HPDE6-E6E7 (cell line): ENCODE measurements at regions not wholly inside any gene's neighbourhood (a gene's known extent, or its start where the extent isn't known, plus 50 kb on each side); places are given as distances from the start of the nearest gene placed in this dataset.

Source experiments
- DNase-seq: peaks from one replicate; pipeline ENCODE4 v3.0.0; 2011; ENCODE audit warnings: missing footprints; ENCODE audit errors: extremely low spot score

GRCh38 chr13:33745370-33746324 is 72.3 kb upstream of the RFC3 start:
- no peak for DNase-seq

- no peak for DNase-seq
These were observed 71.1 kb upstream of the RFC3 start for GRCh38 chr13:33746867-33747266.

- DNase-seq: no peak
These were observed 66.8 kb upstream of the RFC3 start for GRCh38 chr13:33751151-33751550.

- no peak for DNase-seq
These were observed 65.9 kb upstream of the RFC3 start for GRCh38 chr13:33752094-33752493.

- DNase-seq: no peak
These were observed 65.4 kb upstream of the RFC3 start for GRCh38 chr13:33752597-33752996.

GRCh38 chr13:33756929-33757328 is 61.0 kb upstream of the RFC3 start:
- DNase-seq: no peak

GRCh38 chr13:33757713-33758112 is 60.2 kb upstream of the RFC3 start:
- DNase-seq: no peak

GRCh38 chr13:33758113-33758512 is 59.8 kb upstream of the RFC3 start:
- DNase-seq: no peak

- DNase-seq: no peak
These were observed 56.2 kb upstream of the RFC3 start for GRCh38 chr13:33761740-33762139.

GRCh38 chr13:33763021-33763420 is 54.9 kb upstream of the RFC3 start:
- no peak for DNase-seq

GRCh38 chr13:33764716-33765115 is 53.2 kb upstream of the RFC3 start:
- no peak for DNase-seq

- DNase-seq: no peak
These were observed 51.4 kb upstream of the RFC3 start for GRCh38 chr13:33766329-33767123.

- DNase-seq: no peak
These were observed 50.8 kb upstream of the RFC3 start for GRCh38 chr13:33767140-33767539.
